SK-N-SH treated with all-trans-retinoic acid at 6 μM for 48 hours (cell line): ENCODE measurements at regions not wholly inside any gene's neighbourhood (a gene's known extent, or its start where the extent isn't known, plus 50 kb on each side); places are given as distances from the start of the nearest gene placed in this dataset.

Source experiments
- OSR1 ChIP-seq: fragments of 250-450 bp; sonication (Bioruptor Pico); IDR thresholded peaks from 2 replicates; pipeline ENCODE4 v1.8.0; 2022; ENCODE audit warnings: moderate library complexity, mild to moderate bottlenecking, inconsistent platforms
- TOX ChIP-seq: fragments of 250-450 bp; sonication (Bioruptor Pico); IDR thresholded peaks from 2 replicates; pipeline ENCODE4 v1.8.0; 2021; ENCODE audit warnings: mild to moderate bottlenecking, moderate library complexity, borderline replicate concordance

GRCh38 chr4:133637161-133637560 lies 488.1 kb downstream of the PCDH10 start:
- TF ChIP-seq TOX (no peak), OSR1 (CRISPR knock-in tag) (no peak)
